PC-3 (cell line): ENCODE measurements at regions not wholly inside any gene's neighbourhood (a gene's known extent, or its start where the extent isn't known, plus 50 kb on each side); places are given as distances from the start of the nearest gene placed in this dataset.

Experiments
- ATAC-seq: fragments of 200-7000 bp; cut with Tn5 transposase; 2 replicates; pipeline ENCODE4 v1.9.1; 2020; ENCODE audit warnings: mild to moderate bottlenecking, moderate library complexity
- BruUV-seq: library from RNA; stranded (reverse); fragments of 400-500 nt; replicated peaks from 2 replicates; lab custom pipeline; 2021; lab: Mats Ljungman, UMichigan
- CTCF ChIA-PET: fragments of 300-600 bp; sonication (Branson Sonifier 250); formaldehyde crosslinking; loops from one replicate; lab custom pipeline; 2022; ENCODE audit warnings: antibody characterized with exemption; lab: Charles Lee
- POLR2A ChIA-PET: fragments of 300-600 bp; sonication (Branson Sonifier 250); formaldehyde crosslinking; loops from one replicate; lab custom pipeline; 2022; ENCODE audit warnings: antibody characterized with exemption; ENCODE audit not compliant: unreplicated experiment; lab: Charles Lee
- DNase-seq: peaks from one replicate; pipeline ENCODE4 v3.0.0-alpha.2; 2015
- H2AFZ ChIP-seq: fragments of 300-600 bp; sonication (generic); 2 replicates; pipeline ENCODE4 v1.6.0; 2016; ENCODE audit warnings: antibody characterized with exemption, low read length
- H3F3A ChIP-seq: fragments of 300-600 bp; sonication (generic); one replicate; pipeline ENCODE4 v1.6.0; 2017; ENCODE audit warnings: antibody characterized with exemption, low read length, control low read depth, mild to moderate bottlenecking; ENCODE audit not compliant: unreplicated experiment
- H3K27ac ChIP-seq: fragments of 300-600 bp; sonication (generic); 2 replicates; pipeline ENCODE4 v1.5.1; 2016; ENCODE audit warnings: mild to moderate bottlenecking, low read length
- H3K27me3 ChIP-seq: fragments of 300-600 bp; sonication (generic); 2 replicates; pipeline ENCODE4 v1.6.1; 2016; ENCODE audit warnings: low read length, mixed read lengths
- H3K36me3 ChIP-seq: fragments of 300-600 bp; sonication (generic); 2 replicates; pipeline ENCODE4 v1.6.1; 2016; ENCODE audit warnings: low read depth, mixed run types, low read length, mixed read lengths
- H3K4me1 ChIP-seq: fragments of 300-600 bp; sonication (generic); 2 replicates; pipeline ENCODE4 v1.5.1; 2016; ENCODE audit warnings: low read length; ENCODE audit not compliant: insufficient read depth
- H3K4me2 ChIP-seq: fragments of 300-600 bp; sonication (generic); 2 replicates; pipeline ENCODE4 v1.6.0; 2016; ENCODE audit warnings: low read length
- H3K4me3 ChIP-seq: fragments of 300-600 bp; sonication (generic); 2 replicates; pipeline ENCODE4 v1.5.1; 2016; ENCODE audit warnings: mild to moderate bottlenecking, low read length, mixed read lengths
- H3K79me2 ChIP-seq: fragments of 300-600 bp; sonication (generic); 2 replicates; pipeline ENCODE4 v1.6.1; 2017; ENCODE audit warnings: low read length, mixed read lengths
- H3K9ac ChIP-seq: fragments of 300-600 bp; sonication (generic); 2 replicates; pipeline ENCODE4 v1.6.0; 2016; ENCODE audit warnings: mild to moderate bottlenecking, low read length
- H3K9me2 ChIP-seq: fragments of 300-600 bp; sonication (generic); replicated peaks from 2 replicates; pipeline ENCODE4 v1.6.1; 2016; ENCODE audit warnings: mixed run types, low read length, mixed read lengths
- H3K9me3 ChIP-seq: fragments of 300-600 bp; sonication (generic); 2 replicates; pipeline ENCODE4 v1.6.1; 2016; ENCODE audit warnings: low read length, mixed read lengths
- H4K20me1 ChIP-seq: fragments of 300-600 bp; sonication (generic); 2 replicates; pipeline ENCODE4 v1.6.1; 2016; ENCODE audit warnings: low read length, mixed read lengths
- EZH2 ChIP-seq: fragments of 300-600 bp; sonication (generic); IDR thresholded peaks from one replicate; pipeline ENCODE4 v1.6.1; 2017; ENCODE audit warnings: antibody characterized with exemption, mild to moderate bottlenecking, low read length; ENCODE audit not compliant: unreplicated experiment
- EZH2phosphoT487 ChIP-seq: fragments of 300-600 bp; sonication (generic); IDR thresholded peaks from 2 replicates; pipeline ENCODE4 v1.6.1; 2018; ENCODE audit warnings: mild to moderate bottlenecking, antibody characterized with exemption, low read length, borderline replicate concordance
- intact Hi-C: fragments of 100-400 bp; cut with micrococcal nuclease; formaldehyde crosslinking; loops from 2 replicates; pipeline ENCODE4 v1.9.0; 2023
- TF ChIP-seq, protein P1 (sequence below): fragments of 300-600 bp; sonication (generic); conservative IDR thresholded peaks from 2 replicates; pipeline ENCODE4 v1.5.1; 2017; ENCODE audit warnings: antibody characterized with exemption, low read depth, mild to moderate bottlenecking, low read length

GRCh38 chr7:51501620-51502019 lies 185.0 kb upstream of the COBL start:
- no peak for DNase-seq
- no peaks in the 10 kb centered on the region for H3K4me1 ChIP-seq
- H3F3A ChIP-seq: no peaks in the 10 kb centered on the region
- POLR2A ChIA-PET: no interaction called here
- no peaks in the 10 kb centered on the region for H3K9me2 ChIP-seq
- no TSS peak for BruUV-seq
- CTCF ChIA-PET: no interaction called here
- H3K79me2 ChIP-seq: no peaks in the 10 kb centered on the region
- H4K20me1 ChIP-seq: no peaks in the 10 kb centered on the region
- no peak overlapping the region for H3K4me3 ChIP-seq
- no peaks in the 10 kb centered on the region for H3K36me3 ChIP-seq
- H3K9ac ChIP-seq: no peak overlapping the region
- H3K9me3 ChIP-seq: no peaks in the 10 kb centered on the region
- intact Hi-C loops: no loop called here
- H2AFZ ChIP-seq: no peak overlapping the region
- H3K27ac ChIP-seq: no peak overlapping the region
- no peak for ATAC-seq
- no peaks in the 10 kb centered on the region for H3K27me3 ChIP-seq
- no peak overlapping the region for H3K4me2 ChIP-seq
- no peak for TF ChIP-seq EZH2phosphoT487
- TF ChIP-seq EZH2: no peak
- TF ChIP-seq, protein P1, sequence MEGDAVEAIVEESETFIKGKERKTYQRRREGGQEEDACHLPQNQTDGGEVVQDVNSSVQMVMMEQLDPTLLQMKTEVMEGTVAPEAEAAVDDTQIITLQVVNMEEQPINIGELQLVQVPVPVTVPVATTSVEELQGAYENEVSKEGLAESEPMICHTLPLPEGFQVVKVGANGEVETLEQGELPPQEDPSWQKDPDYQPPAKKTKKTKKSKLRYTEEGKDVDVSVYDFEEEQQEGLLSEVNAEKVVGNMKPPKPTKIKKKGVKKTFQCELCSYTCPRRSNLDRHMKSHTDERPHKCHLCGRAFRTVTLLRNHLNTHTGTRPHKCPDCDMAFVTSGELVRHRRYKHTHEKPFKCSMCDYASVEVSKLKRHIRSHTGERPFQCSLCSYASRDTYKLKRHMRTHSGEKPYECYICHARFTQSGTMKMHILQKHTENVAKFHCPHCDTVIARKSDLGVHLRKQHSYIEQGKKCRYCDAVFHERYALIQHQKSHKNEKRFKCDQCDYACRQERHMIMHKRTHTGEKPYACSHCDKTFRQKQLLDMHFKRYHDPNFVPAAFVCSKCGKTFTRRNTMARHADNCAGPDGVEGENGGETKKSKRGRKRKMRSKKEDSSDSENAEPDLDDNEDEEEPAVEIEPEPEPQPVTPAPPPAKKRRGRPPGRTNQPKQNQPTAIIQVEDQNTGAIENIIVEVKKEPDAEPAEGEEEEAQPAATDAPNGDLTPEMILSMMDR: no peak

GRCh38 chr7:51482976-51483375 lies 166.4 kb upstream of the COBL start:
- no peak for DNase-seq
- no peaks in the 10 kb centered on the region for H3K9me3 ChIP-seq
- H2AFZ ChIP-seq: no peak overlapping the region
- no peak overlapping the region for H3K4me3 ChIP-seq
- no peaks in the 10 kb centered on the region for H3K36me3 ChIP-seq
- TF ChIP-seq, protein P1: no peak
- TF ChIP-seq EZH2: no peak
- TF ChIP-seq EZH2phosphoT487: no peak
- no peak overlapping the region for H3K9ac ChIP-seq
- intact Hi-C loops: no loop called here
- POLR2A ChIA-PET: no interaction called here
- no peaks in the 10 kb centered on the region for H3K79me2 ChIP-seq
- no peak for ATAC-seq
- peaks cover 15% of the 10 kb centered on the region; the same call in 1 of the 2 replicates for H3K27me3 ChIP-seq
- CTCF ChIA-PET: no interaction called here
- BruUV-seq: no TSS peak
- no peak overlapping the region for H3K4me2 ChIP-seq
- no peaks in the 10 kb centered on the region for H4K20me1 ChIP-seq
- no peaks in the 10 kb centered on the region for H3K4me1 ChIP-seq
- H3K27ac ChIP-seq: no peak overlapping the region
- no peaks in the 10 kb centered on the region for H3K9me2 ChIP-seq
- H3F3A ChIP-seq: no peaks in the 10 kb centered on the region

DNA sequence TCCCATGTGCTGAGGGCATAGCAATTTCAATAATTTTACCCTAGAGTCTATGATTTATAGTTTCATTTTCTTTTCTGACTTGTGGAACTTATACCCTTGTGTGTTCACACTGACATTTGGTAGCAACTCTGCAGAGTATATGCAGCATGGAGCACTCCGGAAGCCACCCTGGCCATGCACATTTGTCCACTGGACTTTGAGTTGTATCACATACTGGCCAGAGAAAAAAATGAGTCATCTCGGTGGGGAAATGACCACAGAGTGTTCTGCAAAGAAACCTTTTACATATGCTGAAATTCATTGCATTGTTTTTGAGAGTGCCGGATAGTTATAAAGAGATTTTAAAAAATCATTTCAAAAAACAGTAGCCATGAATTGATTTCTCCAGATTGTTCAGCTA lies 164.8 kb upstream of the COBL start:
- no peak overlapping the region for H3K9ac ChIP-seq
- no peak overlapping the region for H3K4me2 ChIP-seq
- H4K20me1 ChIP-seq: no peaks in the 10 kb centered on the region
- no peaks in the 10 kb centered on the region for H3K9me3 ChIP-seq
- CTCF ChIA-PET: no interaction called here
- no peaks in the 10 kb centered on the region for H3K9me2 ChIP-seq
- no peak for DNase-seq
- no peak overlapping the region for H3K27ac ChIP-seq
- no TSS peak for BruUV-seq
- H3K36me3 ChIP-seq: no peaks in the 10 kb centered on the region
- POLR2A ChIA-PET: no interaction called here
- ATAC-seq: no peak
- no peaks in the 10 kb centered on the region for H3F3A ChIP-seq
- no peak overlapping the region for H2AFZ ChIP-seq
- no peak overlapping the region for H3K4me3 ChIP-seq
- H3K4me1 ChIP-seq: no peaks in the 10 kb centered on the region
- intact Hi-C loops: no loop called here
- H3K79me2 ChIP-seq: no peaks in the 10 kb centered on the region
- H3K27me3 ChIP-seq: peaks cover 15% of the 10 kb centered on the region; the same call in 1 of the 2 replicates
- no peak for TF ChIP-seq EZH2
